Duodenal mucosa (tissue), 2 donors: ENCODE measurements at regions not wholly inside any gene's neighbourhood (a gene's known extent, or its start where the extent isn't known, plus 50 kb on each side); places are given as distances from the start of the nearest gene placed in this dataset.

Experiments used
- H3K27ac ChIP-seq: one replicate; pipeline ENCODE4 v1.7.0; 2013; ENCODE audit warnings: low read depth, low read length
- H3K27me3 ChIP-seq, 2 donors: one replicate each; pipeline ENCODE4 v1.7.0; 2013; ENCODE audit warnings: low read length in 2 of 2, control low read depth in 1 of 2; ENCODE audit not compliant: insufficient read depth in 2 of 2, control insufficient read depth in 1 of 2
- H3K36me3 ChIP-seq, 2 donors: one replicate each; pipeline ENCODE4 v1.7.0; 2013; ENCODE audit warnings: low read length in 2 of 2, control low read depth in 1 of 2; ENCODE audit not compliant: insufficient read depth in 2 of 2, control insufficient read depth in 1 of 2
- H3K4me1 ChIP-seq, 2 donors: one replicate each; pipeline ENCODE4 v1.7.0; 2013; ENCODE audit warnings: low read length in 2 of 2, control low read depth in 1 of 2; ENCODE audit not compliant: insufficient read depth in 2 of 2, control insufficient read depth in 1 of 2
- H3K4me3 ChIP-seq, 2 donors: one replicate each; pipeline ENCODE4 v1.7.0; 2013; ENCODE audit warnings: low read length in 2 of 2, low read depth in 1 of 2
- H3K9ac ChIP-seq, 2 donors: one replicate each; pipeline ENCODE4 v1.7.0; 2013; ENCODE audit warnings: low read length in 2 of 2, low read depth in 1 of 2
- H3K9me3 ChIP-seq, 2 donors: one replicate each; pipeline ENCODE4 v1.7.0; 2013; ENCODE audit warnings: low read length in 2 of 2, control low read depth in 1 of 2; ENCODE audit not compliant: control insufficient read depth in 1 of 2

DNA sequence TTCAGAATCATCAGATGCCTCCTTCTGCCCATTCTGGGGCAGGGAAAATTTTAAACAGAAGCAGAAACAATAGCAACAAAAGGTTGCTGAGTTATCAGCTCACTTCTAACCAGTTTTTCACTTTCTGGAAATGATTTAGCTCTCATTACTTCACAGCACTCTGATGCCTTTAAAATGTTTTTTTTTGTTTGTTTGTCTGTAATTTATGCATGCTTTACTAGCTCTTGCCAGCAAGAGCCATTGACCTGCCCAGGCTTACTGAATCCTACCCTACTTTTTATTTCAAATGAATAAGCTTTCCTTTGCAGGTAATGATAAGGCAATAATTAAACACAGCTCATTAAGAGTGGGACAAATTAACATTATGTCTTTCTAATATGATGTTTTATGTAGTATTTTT lies 466.1 kb upstream of the NOVA1 start:
- Histone ChIP-seq H3K27me3 (no peaks in the 10 kb centered on the region), H3K9ac (no peak overlapping the region), H3K4me3 (no peak overlapping the region), H3K9me3 (no peaks in the 10 kb centered on the region), H3K27ac (no peak overlapping the region), H3K4me1 (no peaks in the 10 kb centered on the region), H3K36me3 (no peaks in the 10 kb centered on the region)

DNA sequence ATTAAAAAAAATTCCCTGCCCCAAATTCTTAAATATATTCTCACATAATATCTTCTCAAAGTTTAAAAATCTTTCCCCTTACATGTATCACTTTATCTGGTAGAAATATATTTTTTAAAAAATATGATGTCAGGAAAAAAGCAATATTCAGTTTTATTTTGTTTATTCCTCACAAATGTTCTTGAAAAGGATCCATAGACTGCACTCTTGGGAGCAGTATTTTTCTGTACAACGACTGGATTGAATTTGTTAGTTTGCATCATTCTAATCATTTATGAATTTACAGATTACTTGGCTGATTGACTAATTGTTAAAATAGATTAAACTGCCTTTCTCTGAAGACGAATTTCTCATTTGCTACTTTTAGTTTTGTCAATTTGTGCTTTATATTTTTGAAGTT lies 468.1 kb upstream of the NOVA1 start:
- Histone ChIP-seq H3K9me3 (no peaks in the 10 kb centered on the region), H3K4me3 (no peak overlapping the region), H3K27me3 (no peaks in the 10 kb centered on the region), H3K9ac (no peak overlapping the region), H3K36me3 (no peaks in the 10 kb centered on the region), H3K4me1 (no peaks in the 10 kb centered on the region), H3K27ac (no peak overlapping the region)

DNA sequence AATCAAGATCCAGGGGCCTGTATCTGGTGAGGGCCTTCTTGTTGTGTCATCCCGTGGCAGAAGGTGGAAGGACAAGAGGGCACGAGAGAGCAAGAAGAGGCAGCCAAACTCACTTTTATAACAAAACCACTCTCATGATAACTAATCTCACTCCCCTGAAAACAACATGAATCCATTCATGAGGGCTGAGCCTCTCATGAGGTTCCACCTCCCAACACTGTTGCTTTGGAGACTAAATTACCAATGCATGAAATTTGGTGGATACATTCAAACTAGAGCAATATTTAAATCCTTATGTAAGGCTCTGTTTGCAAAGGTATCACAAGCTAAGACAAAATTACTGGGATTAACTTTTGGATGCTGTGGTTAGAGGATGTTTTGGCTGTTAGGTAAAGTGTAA lies 470.1 kb upstream of the NOVA1 start:
- Histone ChIP-seq H3K9me3 (no peaks in the 10 kb centered on the region), H3K27ac (no peak overlapping the region), H3K27me3 (no peaks in the 10 kb centered on the region), H3K9ac (no peak overlapping the region), H3K4me3 (no peak overlapping the region), H3K36me3 (no peaks in the 10 kb centered on the region), H3K4me1 (no peaks in the 10 kb centered on the region)

DNA sequence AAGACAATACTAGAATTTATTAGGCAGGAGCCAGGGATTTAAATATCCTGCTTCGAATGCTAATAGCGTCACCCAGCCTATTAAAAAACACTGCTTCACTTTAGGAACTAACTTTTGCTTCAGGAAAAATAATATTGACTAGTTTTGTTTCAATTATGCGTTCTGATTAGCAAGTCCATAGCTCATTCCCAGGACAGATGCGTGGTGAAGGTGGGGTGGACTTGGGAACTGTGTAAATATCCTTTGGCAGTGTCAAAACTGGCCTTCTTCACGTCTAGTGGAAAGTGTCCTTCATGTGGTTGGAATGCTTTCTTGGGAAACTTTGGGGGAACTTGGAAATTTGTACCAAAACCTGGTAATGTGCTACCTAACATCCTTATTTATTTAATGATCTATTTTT lies 474.8 kb upstream of the NOVA1 start:
- Histone ChIP-seq H3K27me3 (no peaks in the 10 kb centered on the region), H3K4me3 (no peak overlapping the region), H3K27ac (no peak overlapping the region), H3K4me1 (no peaks in the 10 kb centered on the region), H3K9me3 (no peaks in the 10 kb centered on the region), H3K36me3 (no peaks in the 10 kb centered on the region), H3K9ac (no peak overlapping the region)

DNA sequence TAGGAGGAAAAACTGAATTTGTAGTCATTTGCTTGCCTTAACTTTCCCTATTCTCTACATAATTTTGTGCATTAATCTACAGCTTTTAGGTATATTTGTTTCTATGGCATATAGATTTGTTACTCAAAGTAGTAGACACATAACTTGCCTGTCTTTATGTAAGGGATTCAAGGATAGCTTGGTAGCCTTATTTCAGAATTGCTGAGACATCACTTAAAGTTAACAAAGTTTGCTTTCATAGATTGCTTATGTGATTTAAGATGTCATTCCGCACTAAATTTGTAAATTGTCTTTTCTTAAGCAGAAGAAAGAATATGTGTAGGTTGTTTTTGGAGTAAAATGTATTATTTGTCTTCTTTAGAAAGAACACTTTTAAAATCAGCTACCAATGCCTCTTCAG lies 477.7 kb upstream of the NOVA1 start:
- no peaks in the 10 kb centered on the region for H3K4me1 ChIP-seq
- H3K27ac ChIP-seq = no peak overlapping the region
- no peaks in the 10 kb centered on the region for H3K9me3 ChIP-seq
- no peak overlapping the region for H3K4me3 ChIP-seq
- H3K27me3 ChIP-seq = no peaks in the 10 kb centered on the region
- no peak overlapping the region for H3K9ac ChIP-seq
- no peaks in the 10 kb centered on the region for H3K36me3 ChIP-seq

DNA sequence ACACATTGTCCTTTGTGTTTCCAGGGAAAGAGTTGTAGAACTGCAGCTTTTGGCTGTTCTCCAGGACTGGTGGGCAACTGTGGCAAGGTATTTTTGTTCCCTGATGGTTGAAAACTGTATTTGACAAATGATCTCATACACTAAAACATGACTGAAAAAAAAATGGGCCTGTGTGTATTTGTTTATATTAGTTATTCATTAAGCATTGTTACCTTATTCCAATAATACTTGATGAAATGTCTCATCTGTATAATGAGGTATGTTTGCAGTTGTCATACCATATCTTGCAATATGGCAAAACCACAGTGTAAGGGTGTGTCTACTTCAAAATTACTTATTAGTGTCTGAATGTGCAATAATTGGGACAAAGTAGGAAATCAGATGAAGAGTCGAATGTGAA lies 479.4 kb upstream of the NOVA1 start:
- Histone ChIP-seq H3K9ac (no peak overlapping the region), H3K36me3 (no peaks in the 10 kb centered on the region), H3K9me3 (no peaks in the 10 kb centered on the region), H3K4me1 (no peaks in the 10 kb centered on the region), H3K27ac (no peak overlapping the region), H3K4me3 (no peak overlapping the region), H3K27me3 (no peaks in the 10 kb centered on the region)

DNA sequence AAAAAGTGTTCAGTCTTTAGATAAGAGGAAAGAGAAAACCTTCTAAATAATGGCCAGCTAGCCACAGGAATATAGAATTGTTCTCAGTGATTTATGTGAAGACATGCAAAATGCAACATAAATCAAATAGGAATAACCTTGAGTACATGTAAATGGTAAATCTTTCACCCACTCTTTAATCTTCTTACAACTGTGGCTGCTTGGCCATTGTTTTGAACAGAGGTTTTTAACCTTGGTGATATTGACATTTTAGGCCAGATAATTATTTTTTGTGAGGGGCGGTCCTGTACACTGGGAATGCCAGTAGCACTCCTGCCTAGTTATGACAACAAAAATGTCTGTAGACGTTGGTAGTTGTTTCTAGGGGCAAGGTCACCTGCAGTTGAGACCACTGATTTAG lies 479.9 kb upstream of the NOVA1 start:
- H3K27ac ChIP-seq = no peak overlapping the region
- H3K4me1 ChIP-seq = no peaks in the 10 kb centered on the region
- H3K9me3 ChIP-seq = no peaks in the 10 kb centered on the region
- H3K36me3 ChIP-seq = no peaks in the 10 kb centered on the region
- H3K27me3 ChIP-seq = no peaks in the 10 kb centered on the region
- no peak overlapping the region for H3K4me3 ChIP-seq
- no peak overlapping the region for H3K9ac ChIP-seq

DNA sequence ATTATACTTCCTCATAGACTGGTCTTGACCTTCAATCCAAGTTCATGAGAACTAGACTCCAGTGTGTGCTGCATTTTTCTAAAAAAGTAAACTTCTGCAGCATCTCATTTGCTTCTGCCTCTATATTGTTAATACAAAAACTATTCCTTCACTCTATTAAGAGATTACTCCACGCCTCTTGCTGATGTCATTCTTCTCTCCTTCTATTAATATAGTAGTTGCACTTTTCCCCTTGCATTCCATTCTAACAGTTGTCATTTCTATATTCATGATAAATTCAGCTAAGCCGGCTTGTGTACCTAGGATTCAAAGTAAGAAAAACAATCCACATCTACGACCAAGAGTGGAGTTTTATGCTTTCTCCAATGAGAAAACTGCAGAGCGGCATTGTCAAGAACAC lies 480.4 kb upstream of the NOVA1 start:
- Histone ChIP-seq H3K9me3 (no peaks in the 10 kb centered on the region), H3K36me3 (no peaks in the 10 kb centered on the region), H3K4me1 (no peaks in the 10 kb centered on the region), H3K4me3 (no peak overlapping the region), H3K27me3 (no peaks in the 10 kb centered on the region), H3K9ac (no peak overlapping the region), H3K27ac (no peak overlapping the region)

DNA sequence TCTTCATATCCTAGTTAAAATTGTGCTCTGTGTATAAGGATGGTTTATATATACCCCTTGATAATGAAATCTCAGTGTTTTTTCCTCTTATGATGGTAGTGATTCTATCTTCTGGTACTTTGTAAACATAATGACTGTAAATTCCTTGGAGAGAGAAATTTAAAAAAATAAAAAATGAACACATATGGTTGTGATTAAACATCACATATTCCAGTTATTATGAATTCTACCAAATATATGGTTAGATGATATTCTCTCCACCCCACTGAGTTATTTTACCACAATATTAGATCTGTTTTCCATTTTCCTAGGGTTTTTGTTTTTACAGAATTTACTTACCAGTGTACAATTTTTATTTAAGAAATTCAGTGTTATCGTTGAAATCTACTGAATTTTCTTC lies 481.9 kb upstream of the NOVA1 start:
- no peak overlapping the region for H3K4me3 ChIP-seq
- no peaks in the 10 kb centered on the region for H3K27me3 ChIP-seq
- H3K4me1 ChIP-seq = no peaks in the 10 kb centered on the region
- H3K9ac ChIP-seq = no peak overlapping the region
- no peak overlapping the region for H3K27ac ChIP-seq
- H3K36me3 ChIP-seq = no peaks in the 10 kb centered on the region
- H3K9me3 ChIP-seq = no peaks in the 10 kb centered on the region

DNA sequence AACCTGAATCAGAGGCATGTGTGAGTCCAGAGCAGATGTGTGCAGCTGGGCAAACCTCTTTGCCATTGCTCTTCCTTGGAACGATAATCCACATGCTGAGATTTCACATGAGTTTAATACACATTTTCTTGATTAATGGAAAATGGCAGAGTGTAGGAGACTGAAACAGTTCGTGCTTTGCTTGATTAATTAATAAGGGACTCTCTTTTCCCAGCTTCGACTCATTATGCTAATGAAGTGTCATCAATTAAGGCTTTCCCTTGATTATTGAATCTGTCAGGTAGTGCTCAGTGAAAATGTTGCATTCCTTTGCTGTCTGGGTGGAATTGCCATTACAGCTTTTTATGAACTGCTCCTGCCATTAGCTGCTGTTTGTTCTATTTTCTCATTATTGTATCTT lies 487.7 kb upstream of the NOVA1 start:
- H3K4me1 ChIP-seq = no peaks in the 10 kb centered on the region
- no peaks in the 10 kb centered on the region for H3K27me3 ChIP-seq
- H3K9ac ChIP-seq = no peak overlapping the region
- H3K9me3 ChIP-seq = peaks cover 0 to 3% of the 10 kb centered on the region in 2 donors
- no peak overlapping the region for H3K4me3 ChIP-seq
- H3K36me3 ChIP-seq = no peaks in the 10 kb centered on the region
- H3K27ac ChIP-seq = no peak overlapping the region

DNA sequence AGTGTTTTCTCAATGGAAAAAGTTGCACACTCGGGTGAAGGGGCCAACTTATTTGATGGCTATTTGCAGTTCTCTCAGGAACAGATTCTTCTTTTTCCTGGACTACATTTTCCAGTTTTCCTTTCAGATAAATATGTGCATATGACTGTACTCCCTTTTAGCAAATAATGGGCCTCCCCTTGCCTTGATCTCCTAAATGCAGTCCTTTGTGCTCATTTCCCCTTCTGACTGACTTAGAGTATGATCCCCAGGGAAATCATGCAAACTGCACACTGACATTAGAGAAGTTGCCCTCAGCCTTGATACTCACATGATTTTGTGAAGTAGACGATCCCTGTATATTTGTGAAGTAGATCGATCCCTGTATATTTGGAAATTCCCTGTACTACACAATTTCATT lies 492.9 kb upstream of the NOVA1 start:
- no peaks in the 10 kb centered on the region for H3K4me1 ChIP-seq
- no peak overlapping the region for H3K27ac ChIP-seq
- H3K27me3 ChIP-seq = no peaks in the 10 kb centered on the region
- no peaks in the 10 kb centered on the region for H3K36me3 ChIP-seq
- H3K9me3 ChIP-seq = peaks cover 0 to 3% of the 10 kb centered on the region in 2 donors
- H3K9ac ChIP-seq = no peak overlapping the region
- no peak overlapping the region for H3K4me3 ChIP-seq
